Activated CD4-positive, alpha-beta T cell treated with anti-CD3 and anti-CD28 coated beads for 36 hours (primary cell): ENCODE measurements at regions not wholly inside any gene's neighbourhood (a gene's known extent, or its start where the extent isn't known, plus 50 kb on each side); places are given as distances from the start of the nearest gene placed in this dataset.

ENCODE experiments used
- ATAC-seq: fragments of 200-7000 bp; cut with Tn5 transposase; one replicate; pipeline ENCODE4 v1.10.0; 2021; ENCODE audit warnings: mild to moderate bottlenecking, moderate library complexity
- CTCF ChIA-PET: fragments of 350-600 bp; sonication (Branson Sonifier 250); formaldehyde crosslinking; loops from one replicate; lab custom pipeline; 2021; ENCODE audit warnings: antibody characterized with exemption; lab: Charles Lee
- POLR2A ChIA-PET: fragments of 350-600 bp; sonication (Branson Sonifier 250); formaldehyde crosslinking; loops from one replicate; lab custom pipeline; 2021; ENCODE audit warnings: antibody characterized with exemption, inconsistent platforms; lab: Charles Lee
- DNase-seq: peaks from one replicate; pipeline ENCODE4 v3.0.0-alpha.2; 2020
- H3K27ac Mint-ChIP-seq: one replicate; pipeline ENCODE4 v1.8.0; 2021; ENCODE audit warnings: mixed read lengths
- H3K27me3 Mint-ChIP-seq: one replicate; pipeline ENCODE4 v1.8.0; 2021; ENCODE audit warnings: mixed read lengths
- H3K36me3 Mint-ChIP-seq: one replicate; pipeline ENCODE4 v1.8.0; 2021; ENCODE audit warnings: low read depth, mixed read lengths
- H3K4me1 Mint-ChIP-seq: one replicate; pipeline ENCODE4 v1.8.0; 2021; ENCODE audit warnings: mixed read lengths
- H3K4me3 Mint-ChIP-seq: one replicate; pipeline ENCODE4 v1.8.0; 2021; ENCODE audit warnings: mild to moderate bottlenecking, moderate library complexity, mixed read lengths
- H3K9me3 Mint-ChIP-seq: one replicate; pipeline ENCODE4 v1.8.0; 2021; ENCODE audit warnings: low read depth, mixed read lengths
- intact Hi-C, 2 experiments: fragments of 100-400 bp; cut with DNase I in 1 of 2; cut with micrococcal nuclease in 1 of 2; formaldehyde crosslinking; loops; one replicate each; pipeline versions ENCODE4 v1.14.2 to v1.15.1; 2022 to 2024; cut with DNase I, micrococcal nuclease

- no peaks in the 10 kb centered on the region for H3K27me3 Mint-ChIP-seq
- intact Hi-C loops, result no loop called here
- no peak overlapping the region for H3K4me3 Mint-ChIP-seq
- no peak for ATAC-seq
- ChIA-PET CTCF (no interaction called here), POLR2A (no interaction called here)
- no peak overlapping the region for H3K27ac Mint-ChIP-seq
- no peaks in the 10 kb centered on the region for H3K4me1 Mint-ChIP-seq
- DNase-seq, result no peak
- H3K9me3 Mint-ChIP-seq, result peaks cover 20% of the 10 kb centered on the region
- H3K36me3 Mint-ChIP-seq, result no peaks in the 10 kb centered on the region
These were observed 481.7 kb upstream of the SLC10A2 start for GRCh38 chr13:103547914-103548313.

GRCh38 chr13:103546271-103546670 lies 480.1 kb upstream of the SLC10A2 start:
- no peaks in the 10 kb centered on the region for H3K4me1 Mint-ChIP-seq
- no peak for DNase-seq
- ChIA-PET POLR2A (no interaction called here), CTCF (no interaction called here)
- H3K27me3 Mint-ChIP-seq, result no peaks in the 10 kb centered on the region
- H3K36me3 Mint-ChIP-seq, result no peaks in the 10 kb centered on the region
- intact Hi-C loops, result no loop called here
- no peak for ATAC-seq
- no peak overlapping the region for H3K4me3 Mint-ChIP-seq
- H3K9me3 Mint-ChIP-seq, result peaks cover 23% of the 10 kb centered on the region
- H3K27ac Mint-ChIP-seq, result no peak overlapping the region

GRCh38 chr13:103542648-103543047 lies 476.4 kb upstream of the SLC10A2 start:
- Mint-ChIP-seq H3K4me1 (no peaks in the 10 kb centered on the region), H3K9me3 (peaks cover 21% of the 10 kb centered on the region), H3K27me3 (no peaks in the 10 kb centered on the region), H3K36me3 (no peaks in the 10 kb centered on the region), H3K4me3 (no peak overlapping the region), H3K27ac (no peak overlapping the region)
- POLR2A ChIA-PET, result no interaction called here
- intact Hi-C loops, result no loop called here
- ATAC-seq (no peak), DNase-seq (no peak)
- CTCF ChIA-PET, result no interaction called here

GRCh38 chr13:103540382-103540765 lies 474.2 kb upstream of the SLC10A2 start:
- intact Hi-C loops, result no loop called here
- H3K36me3 Mint-ChIP-seq, result no peaks in the 10 kb centered on the region
- peaks cover 13% of the 10 kb centered on the region for H3K9me3 Mint-ChIP-seq
- ATAC-seq (no peak), DNase-seq (no peak)
- no peaks in the 10 kb centered on the region for H3K27me3 Mint-ChIP-seq
- POLR2A ChIA-PET, result no interaction called here
- no peaks in the 10 kb centered on the region for H3K4me1 Mint-ChIP-seq
- H3K4me3 Mint-ChIP-seq, result no peak overlapping the region
- CTCF ChIA-PET, result no interaction called here
- no peak overlapping the region for H3K27ac Mint-ChIP-seq

GRCh38 chr13:103539721-103540381 lies 473.6 kb upstream of the SLC10A2 start:
- Mint-ChIP-seq H3K27me3 (no peaks in the 10 kb centered on the region), H3K4me1 (no peaks in the 10 kb centered on the region), H3K36me3 (no peaks in the 10 kb centered on the region), H3K27ac (no peak overlapping the region), H3K4me3 (no peak overlapping the region), H3K9me3 (peaks cover 12% of the 10 kb centered on the region)
- DNase-seq (no peak), ATAC-seq (no peak)
- POLR2A ChIA-PET, result no interaction called here
- CTCF ChIA-PET, result no interaction called here
- intact Hi-C loops, result no loop called here

- H3K4me1 Mint-ChIP-seq, result no peaks in the 10 kb centered on the region
- CTCF ChIA-PET, result interaction anchor here (0.6 kb wide), 1 partner anchor 74 kb away, joined by 3 read pairs; no protein-coding TSS in a partner anchor
- H3K27ac Mint-ChIP-seq, result no peak overlapping the region
- no peak overlapping the region for H3K4me3 Mint-ChIP-seq
- peaks cover 8% of the 10 kb centered on the region for H3K9me3 Mint-ChIP-seq
- no peaks in the 10 kb centered on the region for H3K27me3 Mint-ChIP-seq
- H3K36me3 Mint-ChIP-seq, result no peaks in the 10 kb centered on the region
- intact Hi-C loops, result no loop called here
- DNase-seq (no peak), ATAC-seq (no peak)
- POLR2A ChIA-PET, result no interaction called here
These were observed 473.0 kb upstream of the SLC10A2 start for GRCh38 chr13:103539265-103539664.

- Mint-ChIP-seq H3K9me3 (peaks cover 2% of the 10 kb centered on the region), H3K4me3 (no peak overlapping the region), H3K27me3 (peaks cover 2% of the 10 kb centered on the region), H3K27ac (no peak overlapping the region), H3K4me1 (no peaks in the 10 kb centered on the region), H3K36me3 (no peaks in the 10 kb centered on the region)
- intact Hi-C loops, result no loop called here
- no peak for DNase-seq
- CTCF ChIA-PET, result no interaction called here
- POLR2A ChIA-PET, result interaction anchor here (0.7 kb wide), 1 partner anchor 20 kb away, joined by 3 read pairs; no protein-coding TSS in a partner anchor
- no peak for ATAC-seq
These were observed 471.4 kb upstream of the SLC10A2 start for GRCh38 chr13:103537616-103538015.

- Mint-ChIP-seq H3K9me3 (peaks cover 2% of the 10 kb centered on the region), H3K27me3 (peaks cover 2% of the 10 kb centered on the region), H3K4me3 (no peak overlapping the region), H3K27ac (no peak overlapping the region), H3K4me1 (no peaks in the 10 kb centered on the region), H3K36me3 (no peaks in the 10 kb centered on the region)
- intact Hi-C loops, result no loop called here
- ATAC-seq (no peak), DNase-seq (no peak)
- ChIA-PET CTCF (no interaction called here), POLR2A (no interaction called here)
These were observed 465.1 kb upstream of the SLC10A2 start for GRCh38 chr13:103531278-103531677.

GRCh38 chr13:103528437-103528836 lies 462.2 kb upstream of the SLC10A2 start:
- Mint-ChIP-seq H3K4me1 (no peaks in the 10 kb centered on the region), H3K27ac (no peak overlapping the region), H3K9me3 (peaks cover 2% of the 10 kb centered on the region), H3K36me3 (no peaks in the 10 kb centered on the region), H3K4me3 (no peak overlapping the region), H3K27me3 (peaks cover 2% of the 10 kb centered on the region)
- no peak for DNase-seq
- ChIA-PET CTCF (no interaction called here), POLR2A (no interaction called here)
- ATAC-seq, result no peak
- intact Hi-C loops, result no loop called here

GRCh38 chr13:103525530-103525929 lies 459.3 kb upstream of the SLC10A2 start:
- Mint-ChIP-seq H3K4me1 (no peaks in the 10 kb centered on the region), H3K36me3 (no peaks in the 10 kb centered on the region), H3K27ac (no peak overlapping the region), H3K9me3 (peaks cover 2% of the 10 kb centered on the region), H3K4me3 (no peak overlapping the region), H3K27me3 (no peaks in the 10 kb centered on the region)
- ChIA-PET POLR2A (no interaction called here), CTCF (no interaction called here)
- no peak for ATAC-seq
- intact Hi-C loops, result no loop called here
- no peak for DNase-seq

GRCh38 chr13:103523858-103524257 lies 457.6 kb upstream of the SLC10A2 start:
- Mint-ChIP-seq H3K27me3 (no peaks in the 10 kb centered on the region), H3K4me3 (no peak overlapping the region), H3K36me3 (no peaks in the 10 kb centered on the region), H3K9me3 (peaks cover 2% of the 10 kb centered on the region), H3K4me1 (no peaks in the 10 kb centered on the region), H3K27ac (no peak overlapping the region)
- intact Hi-C loops, result no loop called here
- ATAC-seq (no peak), DNase-seq (no peak)
- POLR2A ChIA-PET, result no interaction called here
- CTCF ChIA-PET, result no interaction called here

- ATAC-seq (no peak), DNase-seq (no peak)
- Mint-ChIP-seq H3K4me1 (no peaks in the 10 kb centered on the region), H3K36me3 (no peaks in the 10 kb centered on the region), H3K4me3 (no peak overlapping the region), H3K9me3 (no peaks in the 10 kb centered on the region), H3K27me3 (peaks cover 1% of the 10 kb centered on the region), H3K27ac (no peak overlapping the region)
- intact Hi-C loops, result no loop called here
- ChIA-PET CTCF (no interaction called here), POLR2A (no interaction called here)
These were observed 455.3 kb upstream of the SLC10A2 start for GRCh38 chr13:103521532-103521931.

- Mint-ChIP-seq H3K4me3 (no peak overlapping the region), H3K27ac (no peak overlapping the region), H3K9me3 (no peaks in the 10 kb centered on the region), H3K36me3 (no peaks in the 10 kb centered on the region), H3K27me3 (peaks cover 1% of the 10 kb centered on the region), H3K4me1 (no peaks in the 10 kb centered on the region)
- DNase-seq (no peak), ATAC-seq (no peak)
- ChIA-PET POLR2A (no interaction called here), CTCF (no interaction called here)
- intact Hi-C loops, result no loop called here
These were observed 451.5 kb upstream of the SLC10A2 start for GRCh38 chr13:103517768-103518102.
